Epidermal melanocyte (primary cell): ENCODE measurements at regions not wholly inside any gene's neighbourhood (a gene's known extent, or its start where the extent isn't known, plus 50 kb on each side); places are given as distances from the start of the nearest gene placed in this dataset.
"Not testable (repeated sequence)": the region's sequence is repeated elsewhere in the genome, so short reads cannot be mapped to it uniquely, and the experiment has no call there.

ENCODE experiments used
- DNase-seq: peaks from one replicate; pipeline ENCODE4 v3.0.0; 2011; ENCODE audit warnings: low spot score; ENCODE audit not compliant: insufficient read length

GRCh38 chr2:48043131-48043700, 136.9 kb upstream of the FBXO11 start:
- DNase-seq: no peak

DNA sequence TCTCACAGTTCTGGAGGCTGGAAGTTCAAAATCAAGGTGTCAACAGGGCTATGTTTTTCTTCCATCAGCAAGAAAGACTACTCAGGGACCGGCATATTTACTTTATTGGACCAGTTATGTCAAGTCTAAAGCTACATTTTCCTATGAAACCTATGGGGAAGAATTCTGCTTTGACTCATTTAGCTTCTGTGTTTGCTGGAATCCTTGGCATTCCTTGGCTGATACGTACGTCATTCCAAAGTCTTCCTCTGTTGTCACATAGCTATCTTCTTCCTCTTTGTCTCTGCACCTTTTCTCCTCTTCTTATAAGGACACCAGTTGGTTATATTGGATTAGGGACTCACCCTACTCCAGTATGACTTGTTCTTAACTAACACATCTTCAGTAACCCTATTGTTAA, 137.4 kb upstream of the FBXO11 start:
- DNase-seq: no peak

GRCh38 chr2:48045613-48046012, 139.3 kb upstream of the FBXO11 start:
- DNase-seq: no peak

- DNase-seq: no peak
Observed at GRCh38 chr2:48048476-48049171, 142.3 kb upstream of the FBXO11 start.

DNA sequence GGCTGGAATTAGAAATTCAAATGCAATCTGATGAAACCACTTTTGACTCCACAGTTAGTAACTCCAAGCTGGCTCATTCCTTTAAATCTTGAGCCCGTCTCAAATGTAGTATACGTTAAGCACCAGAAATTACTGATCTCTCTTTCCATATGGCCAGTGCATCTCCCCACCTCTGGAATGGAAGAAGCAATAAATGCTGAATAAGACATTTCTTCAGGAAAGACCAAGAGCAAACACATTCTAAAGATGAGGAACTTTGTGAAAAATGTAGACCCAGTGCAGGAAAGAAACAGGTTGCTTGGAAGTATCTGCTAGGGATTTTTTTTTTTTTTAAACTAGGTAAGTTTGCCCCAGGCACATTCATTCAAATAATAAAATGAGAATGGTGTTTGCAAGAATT, 143.1 kb upstream of the FBXO11 start:
- no peak for DNase-seq

- no peak for DNase-seq
Observed at GRCh38 chr2:48050711-48051110, 144.4 kb upstream of the FBXO11 start.

DNA sequence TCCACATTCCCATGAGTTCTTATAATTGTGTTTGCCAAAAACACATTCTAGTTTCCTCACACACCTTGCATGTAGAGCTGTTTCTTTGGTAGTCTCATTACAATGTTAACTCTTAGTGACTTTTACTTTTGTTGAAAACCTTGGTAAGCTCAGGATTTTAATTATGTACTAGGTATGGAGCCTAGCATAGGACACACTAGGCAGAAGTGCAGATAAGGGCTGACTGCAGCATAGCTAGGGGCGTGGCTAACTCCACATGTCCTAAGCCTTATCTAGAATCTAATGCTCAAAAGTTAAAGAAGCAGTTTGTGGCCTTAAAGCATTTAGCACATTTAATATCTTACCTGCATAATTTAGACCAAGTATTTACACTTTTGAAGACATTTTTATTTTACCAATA, 153.7 kb upstream of the FBXO11 start:
- no peak for DNase-seq

- DNase-seq: not testable (repeated sequence)
Observed at GRCh38 chr2:48061656-48062055, 155.4 kb upstream of the FBXO11 start.

GRCh38 chr2:48065096-48065495, 158.8 kb upstream of the FBXO11 start:
- no peak for DNase-seq

DNA sequence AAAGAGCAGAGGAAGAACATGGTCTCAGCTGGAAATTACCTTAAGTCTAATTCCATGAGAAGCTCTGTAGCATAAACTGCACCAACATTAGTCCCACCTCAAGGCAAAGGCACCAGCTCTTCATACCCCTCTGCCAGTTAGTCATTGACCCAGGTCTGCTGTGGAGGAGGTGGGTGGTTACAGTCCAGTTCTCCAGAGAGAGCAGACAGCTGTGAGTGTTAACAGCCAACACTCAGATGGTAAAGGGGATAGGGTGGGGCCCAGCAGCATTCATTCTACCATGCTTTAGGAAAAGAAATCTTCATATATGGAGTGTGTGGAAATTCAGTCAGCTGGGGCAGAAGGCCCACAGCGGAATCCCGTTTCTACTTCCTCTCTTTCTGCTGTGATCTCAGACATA, 159.7 kb upstream of the FBXO11 start:
- no peak for DNase-seq

DNA sequence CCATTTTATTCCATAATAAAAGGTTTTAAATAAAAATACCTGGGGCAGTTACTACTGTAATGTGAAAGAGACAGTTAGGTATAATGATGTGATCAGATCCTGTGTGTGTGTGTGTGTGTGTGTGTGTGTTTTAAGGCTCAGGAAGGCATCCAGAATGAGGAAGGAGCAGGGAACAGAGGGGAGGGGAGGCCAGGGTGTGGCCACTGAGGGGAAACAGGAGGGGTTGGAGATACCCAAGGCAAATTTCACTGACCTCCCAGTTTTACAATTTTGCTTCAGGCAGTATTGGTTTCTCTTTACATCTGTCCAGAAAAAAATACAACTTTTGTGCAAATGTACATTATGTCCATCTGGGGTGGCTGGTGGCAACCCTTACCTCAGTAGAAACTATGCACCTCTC, 163.5 kb upstream of the FBXO11 start:
- DNase-seq: no peak

DNA sequence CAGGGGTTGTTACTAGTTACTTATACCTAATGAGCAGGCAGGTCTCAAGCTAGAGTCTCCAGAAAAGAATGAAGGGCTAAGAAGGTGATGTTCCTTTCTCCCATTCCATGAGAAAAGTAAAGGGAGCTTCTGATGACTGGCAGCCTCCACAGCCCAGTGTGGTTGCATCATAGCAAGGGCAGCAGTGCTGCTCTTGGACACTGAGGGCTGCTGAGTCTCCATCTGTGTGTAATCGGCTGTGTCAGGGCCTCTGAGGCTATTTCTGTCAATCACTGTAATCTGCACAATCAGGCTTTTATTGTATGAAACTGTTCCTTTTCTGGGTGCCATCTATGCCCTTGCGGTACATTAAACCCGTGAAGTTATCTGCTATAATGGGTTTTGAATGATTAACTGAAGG, 164.1 kb upstream of the FBXO11 start:
- DNase-seq: peak; percentile 73

- no peak for DNase-seq
Observed at GRCh38 chr2:48072583-48072982, 166.3 kb upstream of the FBXO11 start.

- no peak for DNase-seq
Observed at GRCh38 chr2:48075631-48076030, 169.3 kb upstream of the FBXO11 start.

GRCh38 chr2:48080534-48081316, 174.4 kb upstream of the FBXO11 start:
- no peak for DNase-seq

GRCh38 chr2:48081317-48081628, 175.0 kb upstream of the FBXO11 start:
- DNase-seq: no peak

DNA sequence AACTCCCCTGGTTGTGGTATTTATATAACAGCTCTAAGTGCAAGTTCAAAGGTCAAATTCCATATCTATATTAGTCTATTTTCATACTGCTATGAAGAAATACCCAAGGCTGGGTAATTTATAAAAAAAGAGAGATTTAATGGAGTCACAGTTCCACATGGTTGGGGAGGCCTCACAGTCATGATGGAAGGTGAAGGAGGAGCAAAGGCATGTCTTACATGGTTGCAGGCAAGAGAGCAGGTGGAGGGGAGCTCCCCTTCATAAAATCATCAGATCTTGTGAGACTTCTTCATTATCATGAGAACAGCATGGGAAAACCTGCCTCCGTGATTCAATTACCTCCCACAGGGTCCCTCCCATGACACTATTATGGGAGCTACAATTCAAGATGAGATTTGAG, 179.6 kb upstream of the FBXO11 start:
- no peak for DNase-seq

DNA sequence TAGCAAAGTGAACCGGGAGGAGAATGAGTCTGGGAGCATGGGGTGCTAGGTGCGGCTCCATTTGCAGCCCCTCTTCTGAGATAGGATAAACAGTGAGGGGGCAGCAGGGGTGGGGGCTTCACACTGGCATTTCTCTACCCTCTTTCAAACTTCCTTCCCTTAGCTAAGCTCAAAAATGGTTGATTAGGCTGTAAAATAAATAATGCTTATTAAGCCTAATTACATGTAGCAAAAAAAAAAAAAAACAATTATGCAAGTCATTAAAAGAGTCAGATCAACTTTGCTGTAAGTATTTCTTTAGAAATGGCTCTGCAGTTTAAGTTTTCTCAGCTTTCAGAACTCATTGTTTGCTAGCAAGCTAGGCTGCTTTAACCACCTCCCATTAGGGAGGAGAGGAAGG, 182.7 kb upstream of the FBXO11 start:
- no peak for DNase-seq

- no peak for DNase-seq
Observed at GRCh38 chr2:48089644-48090043, 183.3 kb upstream of the FBXO11 start.

- no peak for DNase-seq
Observed at GRCh38 chr2:48092846-48093803, 186.8 kb upstream of the FBXO11 start.

DNA sequence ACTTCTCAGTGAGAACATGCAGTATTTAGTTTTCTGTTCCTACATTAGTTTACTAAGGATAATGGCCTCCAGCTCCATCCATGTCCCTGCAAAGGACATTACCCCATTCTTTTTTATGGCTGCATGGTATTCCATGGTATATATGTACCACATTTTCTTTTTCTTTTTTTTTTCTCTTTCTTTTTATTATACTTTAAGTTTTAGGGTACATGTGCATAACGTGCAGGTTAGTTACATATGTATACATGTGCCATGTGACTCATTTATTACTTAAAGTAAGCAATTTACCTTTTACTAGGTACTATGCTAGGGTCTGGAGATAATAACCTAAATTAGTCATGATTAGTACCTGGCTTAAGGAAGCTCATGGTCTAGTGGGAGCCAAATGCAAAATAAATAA, 190.5 kb upstream of the FBXO11 start:
- DNase-seq: not testable (repeated sequence)

GRCh38 chr2:48098539-48098938, 192.2 kb upstream of the FBXO11 start:
- no peak for DNase-seq
